GM12892 (cell line): ENCODE measurements at regions not wholly inside any gene's neighbourhood (a gene's known extent, or its start where the extent isn't known, plus 50 kb on each side); places are given as distances from the start of the nearest gene placed in this dataset.

Source experiments
- POLR2A ChIP-seq: IDR thresholded peaks from 2 replicates; pipeline ENCODE4 v1.6.1; 2011; ENCODE audit warnings: low read depth, low read length, control low read depth
- POLR2AphosphoS5 ChIP-seq: IDR thresholded peaks from 2 replicates; pipeline ENCODE4 v1.6.1; 2011; ENCODE audit warnings: low read depth, low read length, control low read depth

- TF ChIP-seq POLR2AphosphoS5: no peak
- TF ChIP-seq POLR2A: no peak
Measured at GRCh38 chr2:121085801-121086200, 199.2 kb downstream of the TFCP2L1 start.
